SU-DHL-6 (cell line): ENCODE measurements at regions not wholly inside any gene's neighbourhood (a gene's known extent, or its start where the extent isn't known, plus 50 kb on each side); places are given as distances from the start of the nearest gene placed in this dataset.

ENCODE experiments used
- H2AFZ ChIP-seq: fragments of 200-600 bp; sonication (generic); 2 replicates; pipeline ENCODE4 v1.6.1; 2014; ENCODE audit warnings: low read depth, mild to moderate bottlenecking, moderate library complexity, mixed read lengths, antibody characterized with exemption, low read length; ENCODE audit not compliant: severe bottlenecking
- H3F3A ChIP-seq: fragments of 200-600 bp; shearing (Covaris generic); 2 replicates; pipeline ENCODE4 v1.6.0; 2016; ENCODE audit warnings: antibody characterized with exemption, mild to moderate bottlenecking; ENCODE audit not compliant: insufficient read depth
- H3K27ac ChIP-seq: fragments of 200-600 bp; sonication (generic); 2 replicates; pipeline ENCODE4 v1.5.1; 2016; ENCODE audit warnings: low read depth, mild to moderate bottlenecking, low read length, moderate library complexity, mixed read lengths
- H3K27me3 ChIP-seq: fragments of 200-600 bp; sonication (generic), shearing (Covaris generic); 2 replicates; pipeline ENCODE4 v1.6.0; 2014; ENCODE audit warnings: mild to moderate bottlenecking, low read length
- H3K36me3 ChIP-seq: fragments of 200-600 bp; sonication (generic); 2 replicates; pipeline ENCODE4 v1.6.1; 2014; ENCODE audit warnings: mild to moderate bottlenecking, low read length, mixed read lengths
- H3K4me2 ChIP-seq: fragments of 300-600, 200-600 bp; shearing (Covaris generic), sonication (generic); 2 replicates; pipeline ENCODE4 v1.6.0; 2014; ENCODE audit warnings: low read length, low read depth, mild to moderate bottlenecking; ENCODE audit not compliant: poor library complexity, severe bottlenecking
- H3K4me3 ChIP-seq: fragments of 200-600 bp; sonication (generic); 2 replicates; pipeline ENCODE4 v1.5.1; 2014; ENCODE audit warnings: antibody characterized with exemption, low read length, mild to moderate bottlenecking, mixed read lengths; ENCODE audit not compliant: insufficient read depth, poor library complexity, severe bottlenecking
- H3K79me2 ChIP-seq: fragments of 200-600 bp; sonication (generic); 2 replicates; pipeline ENCODE4 v1.6.1; 2014; ENCODE audit warnings: mild to moderate bottlenecking, low read length, moderate library complexity; ENCODE audit not compliant: insufficient read depth
- H3K9ac ChIP-seq: fragments of 200-600 bp; sonication (generic); 2 replicates; pipeline ENCODE4 v1.7.0; 2014; ENCODE audit warnings: mild to moderate bottlenecking, low read length
- H3K9me2 ChIP-seq: fragments of 200-600 bp; sonication (generic); replicated peaks from 2 replicates; pipeline ENCODE4 v1.6.1; 2014; ENCODE audit warnings: low read length; ENCODE audit not compliant: insufficient read depth
- H3K9me3 ChIP-seq: fragments of 200-600 bp; sonication (generic); 2 replicates; pipeline ENCODE4 v1.6.1; 2014; ENCODE audit warnings: low read length, mixed read lengths; ENCODE audit not compliant: insufficient read depth
- H4K20me1 ChIP-seq: fragments of 200-600 bp; sonication (generic); 2 replicates; pipeline ENCODE4 v1.6.1; 2014; ENCODE audit warnings: low read depth, mild to moderate bottlenecking, antibody characterized with exemption, low read length, moderate library complexity, mixed read lengths
- EZH2phosphoT487 ChIP-seq: fragments of 200-600 bp; sonication (generic), shearing (Covaris generic); conservative IDR thresholded peaks from 2 replicates; pipeline ENCODE4 v1.6.1; 2018; ENCODE audit warnings: mild to moderate bottlenecking, antibody characterized with exemption, low read length, moderate library complexity, mixed read lengths
- TF ChIP-seq, protein P1 (sequence below): fragments of 200-600 bp; sonication (generic); IDR thresholded peaks from one replicate; pipeline ENCODE4 v1.5.1; 2017; ENCODE audit warnings: antibody characterized with exemption, mild to moderate bottlenecking, low read length, moderate library complexity; ENCODE audit not compliant: insufficient read depth, poor library complexity, severe bottlenecking

DNA sequence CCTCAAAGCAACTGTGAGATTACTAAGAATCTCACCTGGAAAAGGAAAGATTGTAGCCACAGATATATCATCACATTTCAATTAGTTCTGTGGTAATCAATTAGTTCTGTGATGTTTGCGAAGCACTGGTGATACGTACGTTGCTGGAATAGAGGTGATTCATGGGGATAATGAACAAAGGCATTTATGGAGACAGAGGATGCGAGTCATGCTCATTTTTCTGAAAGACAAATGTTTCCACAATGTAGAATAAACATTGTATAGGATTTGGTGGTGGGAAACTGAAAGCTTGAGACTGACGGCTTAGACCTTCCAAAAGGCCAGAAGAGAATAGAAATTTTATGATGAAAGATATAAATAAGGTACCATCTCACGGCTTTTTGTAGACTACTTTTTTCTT is 507.3 kb upstream of the TYRP1 start:
- H3K79me2 ChIP-seq: no peaks in the 10 kb centered on the region
- no peak overlapping the region for H3K27ac ChIP-seq
- no peaks in the 10 kb centered on the region for H3K36me3 ChIP-seq
- H3K9me3 ChIP-seq: no peaks in the 10 kb centered on the region
- no peak overlapping the region for H3K9ac ChIP-seq
- no peaks in the 10 kb centered on the region for H4K20me1 ChIP-seq
- no peak overlapping the region for H3K4me3 ChIP-seq
- no peak overlapping the region for H2AFZ ChIP-seq
- H3K4me2 ChIP-seq: no peak overlapping the region
- H3K27me3 ChIP-seq: no peaks in the 10 kb centered on the region
- no peak for TF ChIP-seq EZH2phosphoT487
- TF ChIP-seq, protein P1, sequence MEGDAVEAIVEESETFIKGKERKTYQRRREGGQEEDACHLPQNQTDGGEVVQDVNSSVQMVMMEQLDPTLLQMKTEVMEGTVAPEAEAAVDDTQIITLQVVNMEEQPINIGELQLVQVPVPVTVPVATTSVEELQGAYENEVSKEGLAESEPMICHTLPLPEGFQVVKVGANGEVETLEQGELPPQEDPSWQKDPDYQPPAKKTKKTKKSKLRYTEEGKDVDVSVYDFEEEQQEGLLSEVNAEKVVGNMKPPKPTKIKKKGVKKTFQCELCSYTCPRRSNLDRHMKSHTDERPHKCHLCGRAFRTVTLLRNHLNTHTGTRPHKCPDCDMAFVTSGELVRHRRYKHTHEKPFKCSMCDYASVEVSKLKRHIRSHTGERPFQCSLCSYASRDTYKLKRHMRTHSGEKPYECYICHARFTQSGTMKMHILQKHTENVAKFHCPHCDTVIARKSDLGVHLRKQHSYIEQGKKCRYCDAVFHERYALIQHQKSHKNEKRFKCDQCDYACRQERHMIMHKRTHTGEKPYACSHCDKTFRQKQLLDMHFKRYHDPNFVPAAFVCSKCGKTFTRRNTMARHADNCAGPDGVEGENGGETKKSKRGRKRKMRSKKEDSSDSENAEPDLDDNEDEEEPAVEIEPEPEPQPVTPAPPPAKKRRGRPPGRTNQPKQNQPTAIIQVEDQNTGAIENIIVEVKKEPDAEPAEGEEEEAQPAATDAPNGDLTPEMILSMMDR: no peak
- no peaks in the 10 kb centered on the region; the same call in 1 of the 2 replicates for H3K9me2 ChIP-seq
- no peaks in the 10 kb centered on the region for H3F3A ChIP-seq

DNA sequence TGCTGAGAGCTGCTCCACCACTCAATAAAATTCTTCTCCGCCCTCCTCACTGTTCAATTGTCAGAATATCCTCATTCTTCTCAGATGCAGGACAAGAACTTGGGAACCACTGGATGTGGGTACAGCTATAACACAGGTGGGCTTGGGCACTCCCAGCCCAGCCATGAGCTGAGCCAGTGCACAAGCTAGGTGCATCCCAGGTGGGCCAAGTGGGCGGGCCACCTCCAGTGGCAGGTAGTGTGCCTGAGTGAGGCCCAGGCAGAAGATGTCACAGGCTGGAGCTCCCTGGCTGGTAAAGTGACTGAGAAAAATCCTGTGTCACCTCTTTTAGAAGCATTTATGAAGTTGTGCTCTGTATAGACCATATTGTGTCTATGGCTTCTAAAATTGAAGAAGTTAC is 501.6 kb upstream of the TYRP1 start:
- no peaks in the 10 kb centered on the region for H4K20me1 ChIP-seq
- no peak overlapping the region for H3K4me2 ChIP-seq
- H3K36me3 ChIP-seq: no peaks in the 10 kb centered on the region
- H3K27me3 ChIP-seq: no peaks in the 10 kb centered on the region
- H3F3A ChIP-seq: no peaks in the 10 kb centered on the region
- no peak overlapping the region for H2AFZ ChIP-seq
- H3K4me3 ChIP-seq: no peak overlapping the region
- H3K9me3 ChIP-seq: no peaks in the 10 kb centered on the region
- no peak overlapping the region for H3K27ac ChIP-seq
- no peaks in the 10 kb centered on the region for H3K79me2 ChIP-seq
- no peaks in the 10 kb centered on the region; the same call in 1 of the 2 replicates for H3K9me2 ChIP-seq
- H3K9ac ChIP-seq: no peak overlapping the region
- TF ChIP-seq, protein P1: no peak
- TF ChIP-seq EZH2phosphoT487: no peak

DNA sequence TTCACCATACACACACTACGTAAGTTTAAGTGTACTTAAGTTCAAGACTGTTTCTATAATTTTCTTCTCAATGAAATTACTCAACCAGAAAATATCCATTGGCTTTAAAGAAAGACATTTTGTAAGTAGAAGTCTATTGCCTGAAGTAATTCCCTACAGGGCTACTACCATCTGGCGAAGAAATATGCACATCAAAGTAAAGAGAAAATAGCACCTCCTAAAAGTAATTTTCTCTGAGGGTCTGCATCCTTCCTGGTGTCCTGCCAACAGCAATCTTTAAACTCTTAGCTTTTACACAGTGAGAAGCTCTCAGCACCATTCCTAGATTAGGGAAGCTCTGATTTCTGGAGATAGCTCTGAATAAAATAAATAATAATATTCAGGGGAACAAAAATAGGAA is 498.5 kb upstream of the TYRP1 start:
- Histone ChIP-seq H3F3A (no peaks in the 10 kb centered on the region), H3K9me3 (no peaks in the 10 kb centered on the region), H3K4me2 (no peak overlapping the region)

More for the DNA sequence above, 498.5 kb upstream of the TYRP1 start:
- Histone ChIP-seq H3K79me2 (no peaks in the 10 kb centered on the region), H2AFZ (no peak overlapping the region), H3K4me3 (no peak overlapping the region), H3K27me3 (no peaks in the 10 kb centered on the region), H3K27ac (no peak overlapping the region), H3K9ac (no peak overlapping the region), H3K36me3 (no peaks in the 10 kb centered on the region), H3K9me2 (no peaks in the 10 kb centered on the region; the same call in 1 of the 2 replicates), H4K20me1 (no peaks in the 10 kb centered on the region)
- TF ChIP-seq EZH2phosphoT487: no peak
- TF ChIP-seq, protein P1: no peak
